Fibroblast of lung (primary cell): ENCODE measurements at regions not wholly inside any gene's neighbourhood (a gene's known extent, or its start where the extent isn't known, plus 50 kb on each side); places are given as distances from the start of the nearest gene placed in this dataset.

Experiments used
- CTCF ChIP-seq, 2 donors: IDR thresholded peaks in 1 of 2; conservative IDR thresholded peaks in 1 of 2; 1 replicate in 1 of 2; 2 replicates in 1 of 2; pipeline ENCODE4 v1.5.1; 2011 to 2012; ENCODE audit warnings: low read length in 2 of 2, control low read depth in 1 of 2, inconsistent platforms in 1 of 2, low read depth in 1 of 2, mild to moderate bottlenecking in 1 of 2
- EZH2 ChIP-seq: IDR thresholded peaks from 2 replicates; pipeline ENCODE4 v1.5.1; 2012; ENCODE audit warnings: low read length, control low read depth, mild to moderate bottlenecking; ENCODE audit errors: missing control alignments

GRCh38 chr22:49352361-49353169, 475.1 kb downstream of the BRD1 start:
- TF ChIP-seq CTCF (conservative IDR thresholded peaks at IDR 0.05 in 1 of 2, IDR thresholded peaks at IDR 0.05 in 1 of 2; ENCODE audit: low read depth in 1 of 2, low read length in 2 of 2) (no peak), EZH2 (no peak)
